ENCODE measurements at regions not wholly inside any gene's neighbourhood (a gene's known extent, or its start where the extent isn't known, plus 50 kb on each side); places are given as distances from the start of the nearest gene placed in this dataset.

- TF ChIP-seq CTCF (IDR thresholded peaks at IDR 0.05) (no peak), EZH2phosphoT487 (IDR thresholded peaks at IDR 0.05) (no peak)
Observed at GRCh38 chr4:136025540-136025939, 1506.8 kb downstream of the PCDH18 start.
